CD4-positive, alpha-beta T cell treated with Interleukin-12 subunit alpha and Interleukin-12 subunit beta, for 1 hour (primary cell): ENCODE measurements at regions not wholly inside any gene's neighbourhood (a gene's known extent, or its start where the extent isn't known, plus 50 kb on each side); places are given as distances from the start of the nearest gene placed in this dataset.

Experiments used
- DNase-seq: peaks from one replicate; pipeline ENCODE4 v3.0.0-alpha.2; 2020

DNA sequence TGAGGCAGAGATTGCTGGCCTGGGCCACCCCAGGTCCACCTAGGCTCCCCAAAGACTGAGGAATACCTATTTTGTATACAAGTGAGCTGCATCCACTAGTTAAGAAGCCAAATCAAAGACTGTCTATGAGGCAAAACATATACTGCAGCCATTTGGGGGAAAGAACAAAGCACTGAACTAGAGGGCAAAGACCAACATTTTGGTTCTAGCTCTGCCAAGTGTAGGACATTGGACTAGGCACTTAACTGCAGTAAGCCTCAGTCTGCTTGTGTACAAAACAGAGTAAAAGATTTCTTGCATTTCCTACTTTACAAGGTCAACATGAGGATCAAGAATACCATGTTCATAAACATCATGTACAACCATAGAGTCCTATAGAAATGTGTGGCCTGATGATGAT, 94.8 kb upstream of the CYP1B1 start:
- DNase-seq: no peak

DNA sequence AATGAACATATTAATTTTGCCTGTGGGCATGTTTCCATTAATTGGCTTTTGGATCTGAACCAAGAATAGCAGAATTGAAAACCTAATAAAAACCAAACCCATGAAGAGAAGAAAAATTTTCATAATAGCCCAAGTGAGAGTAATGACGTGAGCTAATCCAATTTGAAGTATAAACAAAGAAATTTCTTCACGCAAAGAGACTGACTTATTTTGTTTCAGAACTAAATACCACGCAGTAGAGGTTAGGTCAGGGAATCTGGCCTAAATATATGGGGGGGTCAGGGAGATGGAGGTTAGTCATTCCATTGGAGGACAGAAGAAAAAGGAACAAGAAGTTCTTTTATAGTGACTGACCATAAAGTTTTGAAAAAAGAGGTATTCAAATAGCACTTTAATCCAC, 94.1 kb upstream of the CYP1B1 start:
- DNase-seq: no peak

DNA sequence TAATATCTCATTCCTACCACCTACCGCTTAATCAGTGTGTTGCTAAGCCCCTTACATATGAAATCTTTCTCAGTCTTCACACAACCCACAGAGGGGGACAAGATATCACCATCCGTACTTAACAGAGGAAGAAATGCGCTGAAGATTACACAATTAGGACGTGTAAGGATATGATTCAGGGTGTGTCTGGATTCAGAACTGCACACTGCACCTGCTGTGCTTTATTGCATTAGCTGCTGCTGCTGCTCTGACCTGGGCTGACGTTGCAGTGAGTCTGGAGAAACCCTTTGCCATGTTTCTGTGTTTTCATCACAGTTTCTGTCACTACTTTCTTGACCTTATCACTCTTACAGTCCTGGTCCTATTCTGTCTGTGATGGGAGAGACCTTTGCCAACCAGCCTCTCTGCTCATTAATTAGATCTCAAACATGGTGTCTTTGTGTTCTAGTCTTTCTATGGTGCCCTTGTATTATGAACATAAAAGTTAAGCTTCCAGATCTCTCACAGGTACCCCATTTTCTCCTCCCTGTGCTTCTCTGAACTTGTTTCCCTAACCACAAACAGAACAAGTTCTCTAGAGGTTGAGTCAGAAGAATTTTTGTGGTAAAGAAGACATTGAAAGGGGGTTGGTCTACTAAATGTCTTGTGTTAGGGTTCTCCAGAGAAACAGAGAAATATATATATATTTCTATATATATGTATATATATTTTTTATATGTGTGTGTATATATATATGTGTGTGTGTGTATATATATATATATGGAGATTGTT, 92.9 kb upstream of the CYP1B1 start:
- DNase-seq: no peak

DNA sequence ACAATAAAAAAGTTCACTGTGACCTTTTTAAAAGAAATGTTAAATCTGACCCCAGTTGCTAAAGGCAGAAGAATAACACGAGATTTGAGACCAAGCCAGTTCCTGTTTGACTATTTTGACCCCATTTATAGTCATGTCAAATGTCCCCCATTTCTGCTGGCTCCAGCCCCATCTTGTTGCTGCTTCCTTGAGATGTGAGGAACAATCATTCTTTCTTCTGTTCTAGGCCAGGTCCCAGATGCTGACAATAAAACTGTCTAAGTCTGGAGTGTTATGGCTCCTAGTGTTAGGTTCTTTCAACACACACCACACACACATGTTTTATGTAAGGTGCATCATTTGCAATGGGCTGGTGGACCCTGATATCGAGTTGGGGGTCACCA, 92.0 kb upstream of the CYP1B1 start:
- DNase-seq: no peak

DNA sequence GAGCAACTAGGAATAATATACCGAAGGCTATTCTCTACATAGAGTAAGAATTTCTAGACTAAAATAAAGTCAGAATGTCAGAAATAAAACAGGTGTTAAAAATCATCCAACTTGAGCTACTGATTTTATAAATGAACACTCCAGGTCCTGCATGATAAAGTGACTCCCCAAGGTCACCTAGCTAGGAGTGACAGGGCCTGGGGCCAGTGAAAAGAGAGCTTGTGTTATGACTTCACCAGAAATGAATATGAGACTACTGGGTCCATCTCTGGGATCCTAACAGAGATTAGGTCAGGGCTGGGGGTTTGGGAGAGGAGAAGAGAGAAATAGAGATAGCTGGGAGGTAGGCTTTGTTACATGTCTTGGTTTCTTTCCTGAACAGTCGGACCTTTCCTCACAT, 89.7 kb upstream of the CYP1B1 start:
- DNase-seq: no peak

DNA sequence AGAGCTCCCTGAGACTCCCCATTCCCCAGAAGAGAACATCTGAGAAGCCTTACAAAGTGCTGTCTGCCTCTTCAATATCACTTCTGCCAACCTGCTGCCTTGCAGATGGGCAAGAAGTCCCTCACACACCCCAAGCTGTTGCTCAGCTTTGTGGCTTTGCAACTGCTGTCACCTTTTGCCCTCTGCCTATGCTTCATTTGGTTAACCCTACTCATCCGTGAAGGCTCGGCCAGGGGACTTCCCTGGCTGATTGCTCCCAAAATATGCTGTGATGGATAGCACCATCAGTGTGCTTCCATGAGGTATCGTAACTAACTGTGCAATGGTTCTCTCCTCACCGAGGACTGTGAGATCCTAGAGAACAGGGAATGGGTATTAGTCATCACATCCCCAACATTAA, 88.9 kb upstream of the CYP1B1 start:
- DNase-seq: no peak

DNA sequence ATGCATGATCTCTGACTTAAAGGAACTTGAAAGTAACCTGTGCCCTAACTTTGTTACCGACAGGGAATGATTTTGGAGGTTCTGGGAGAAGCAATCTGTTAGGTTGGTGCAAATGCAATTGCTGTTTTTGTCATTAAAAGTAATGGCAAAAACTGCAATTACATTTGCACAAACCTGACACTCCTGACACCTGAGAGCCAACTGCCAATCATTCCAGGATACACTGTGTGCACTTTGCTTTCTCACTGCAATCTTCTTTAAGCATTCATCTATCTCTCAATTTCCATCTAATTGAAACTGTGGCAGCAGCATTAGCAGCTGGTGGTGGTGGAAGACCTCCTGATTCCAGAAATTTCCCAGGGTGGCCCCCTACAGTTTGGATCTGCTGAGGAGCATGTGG, 87.6 kb upstream of the CYP1B1 start:
- DNase-seq: no peak

DNA sequence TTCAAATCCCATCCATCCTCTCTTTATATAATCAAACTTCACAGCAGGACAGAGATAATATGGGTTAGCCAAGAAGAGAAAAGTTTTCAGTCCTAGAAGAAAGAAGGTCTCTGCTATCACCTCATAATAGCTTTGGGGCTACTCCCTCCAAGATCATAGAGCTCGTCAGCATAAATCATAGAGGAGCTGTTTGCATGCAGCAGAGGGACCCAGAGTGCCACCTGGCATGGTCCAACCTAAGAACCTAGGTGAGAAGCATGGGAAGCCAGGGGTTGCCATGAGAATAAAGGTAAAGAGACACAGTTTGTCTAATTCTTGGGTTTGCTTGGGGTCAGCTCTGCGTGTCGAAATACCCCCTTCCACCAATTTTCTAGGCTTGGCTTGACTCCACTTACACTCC, 87.1 kb upstream of the CYP1B1 start:
- no peak for DNase-seq

DNA sequence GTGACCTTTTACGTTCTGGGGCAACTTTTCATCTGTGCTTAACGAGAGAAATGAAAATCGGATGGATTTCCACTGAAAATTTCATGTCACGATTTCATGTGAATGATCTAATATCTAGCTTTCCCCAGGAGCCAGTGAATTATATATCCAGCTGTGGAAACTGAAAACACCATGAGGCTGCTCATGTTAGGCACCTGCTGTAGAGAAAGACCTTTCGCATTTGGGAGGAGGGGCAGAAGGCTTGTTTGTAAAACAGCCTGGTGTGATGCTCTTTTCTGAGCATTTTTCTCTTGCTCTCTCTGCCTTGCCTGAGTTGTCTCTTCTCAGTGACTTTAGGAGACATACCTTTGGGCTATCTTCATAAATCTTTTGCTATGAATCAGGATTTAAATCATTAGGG, 84.6 kb upstream of the CYP1B1 start:
- DNase-seq: no peak

DNA sequence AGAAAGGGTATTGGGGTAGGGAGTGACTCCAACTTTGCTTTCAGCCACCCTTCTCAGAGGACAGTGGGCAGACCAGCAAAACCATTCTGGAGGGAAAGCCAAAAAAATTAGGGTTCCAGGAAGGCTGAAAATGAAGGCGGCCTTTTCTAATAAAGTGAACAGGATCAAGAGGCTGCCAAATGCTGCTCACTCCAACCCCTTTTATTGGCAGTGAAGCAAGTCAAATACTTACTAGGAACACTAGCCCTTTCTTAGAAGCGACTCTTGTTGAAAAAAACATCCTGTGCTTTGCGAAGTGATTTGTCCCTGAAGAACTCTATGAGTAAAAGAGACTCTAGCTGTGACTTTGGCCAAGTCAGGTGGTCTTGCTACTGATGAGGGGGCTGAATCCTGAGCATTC, 83.6 kb upstream of the CYP1B1 start:
- no peak for DNase-seq

DNA sequence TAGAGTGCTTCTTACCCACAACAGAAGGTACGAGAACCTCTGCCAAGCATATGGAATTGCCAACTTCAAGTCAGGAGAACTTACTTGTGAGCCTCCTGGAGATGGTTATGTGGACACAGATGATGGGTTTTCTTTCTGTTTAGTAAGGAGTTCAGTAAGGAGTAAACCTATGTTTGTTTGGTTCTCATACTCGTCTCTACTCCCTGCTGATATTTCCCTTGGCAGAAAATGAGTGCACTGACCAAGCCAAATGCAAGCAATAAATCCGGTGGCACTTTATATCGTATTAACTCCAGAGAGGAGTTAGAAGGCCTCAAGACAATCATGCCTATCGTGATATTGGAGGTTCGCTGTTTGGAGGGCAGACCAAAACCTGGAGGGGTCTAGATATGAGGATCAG, 83.2 kb upstream of the CYP1B1 start:
- DNase-seq: no peak

DNA sequence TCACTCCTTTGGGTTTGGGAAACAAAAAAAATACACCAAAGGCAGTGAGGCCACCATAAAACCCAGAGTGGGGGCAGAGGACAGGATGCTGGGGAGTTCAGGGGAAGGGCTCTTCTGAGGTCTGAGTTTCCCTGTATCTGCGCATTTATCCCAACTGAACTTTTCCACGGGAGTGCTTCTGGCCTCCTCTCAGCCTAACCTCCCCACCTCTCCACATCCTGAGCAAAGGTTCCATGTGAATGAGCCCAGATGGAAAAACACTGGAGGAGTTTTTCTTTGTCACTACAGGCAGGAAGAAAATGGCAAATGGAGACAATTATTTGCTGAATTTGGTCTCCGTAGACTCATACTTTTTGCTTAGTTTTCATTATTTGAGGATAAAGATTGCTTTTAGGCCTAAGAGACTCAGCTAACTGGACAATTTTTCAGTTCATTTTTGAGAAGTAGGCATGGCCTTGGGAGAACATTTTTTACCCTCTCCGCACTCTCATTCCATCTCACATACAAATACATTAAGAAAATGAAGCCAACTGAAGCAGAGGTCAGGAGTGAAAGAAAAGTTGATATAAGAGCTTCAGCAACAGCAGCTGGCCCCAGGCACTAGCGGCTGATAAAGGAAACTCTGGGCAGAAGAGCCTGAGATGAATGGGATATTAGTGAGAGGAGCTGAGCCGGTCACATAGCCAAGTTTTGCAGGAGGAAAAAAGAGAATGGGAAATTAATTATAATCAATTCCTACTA, 82.6 kb upstream of the CYP1B1 start:
- DNase-seq: no peak

DNA sequence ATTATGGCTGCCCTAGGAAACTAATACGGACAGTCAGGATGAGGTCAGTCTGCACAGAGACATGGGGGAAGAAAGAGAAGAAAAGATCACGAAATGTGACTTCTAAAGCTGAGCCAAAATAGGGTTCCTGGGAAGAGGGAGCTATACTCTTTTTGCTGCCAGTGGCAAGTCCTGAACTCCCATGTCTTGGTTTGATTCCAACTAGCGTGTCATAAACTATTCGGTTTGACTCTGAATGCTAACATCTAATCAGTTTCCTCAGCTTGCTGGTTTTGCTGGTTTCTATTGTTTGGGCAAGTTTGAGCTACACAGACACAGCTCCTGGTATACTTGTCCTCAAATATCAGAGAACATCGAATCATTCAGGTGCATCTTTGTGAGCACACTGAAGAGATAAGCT, 80.5 kb upstream of the CYP1B1 start:
- no peak for DNase-seq

DNA sequence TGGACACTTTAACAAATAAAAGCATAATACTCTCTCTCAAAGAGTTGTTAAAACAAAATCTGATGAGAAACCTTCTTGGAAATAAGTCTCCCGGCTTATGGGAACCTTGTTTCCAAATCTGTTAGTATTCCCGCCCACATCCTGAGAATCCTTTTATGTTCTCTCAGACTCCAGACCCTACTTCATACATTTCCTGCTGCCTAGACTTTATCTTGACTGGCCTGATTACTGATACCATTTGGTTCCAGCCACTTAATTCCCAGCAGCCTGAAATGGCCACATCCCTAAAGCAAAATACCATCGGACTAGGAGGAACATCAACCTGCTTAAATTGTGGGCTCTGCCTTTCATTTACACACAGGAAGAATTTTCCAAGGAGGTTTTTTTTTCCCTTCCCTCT, 79.1 kb upstream of the CYP1B1 start:
- DNase-seq: no peak

DNA sequence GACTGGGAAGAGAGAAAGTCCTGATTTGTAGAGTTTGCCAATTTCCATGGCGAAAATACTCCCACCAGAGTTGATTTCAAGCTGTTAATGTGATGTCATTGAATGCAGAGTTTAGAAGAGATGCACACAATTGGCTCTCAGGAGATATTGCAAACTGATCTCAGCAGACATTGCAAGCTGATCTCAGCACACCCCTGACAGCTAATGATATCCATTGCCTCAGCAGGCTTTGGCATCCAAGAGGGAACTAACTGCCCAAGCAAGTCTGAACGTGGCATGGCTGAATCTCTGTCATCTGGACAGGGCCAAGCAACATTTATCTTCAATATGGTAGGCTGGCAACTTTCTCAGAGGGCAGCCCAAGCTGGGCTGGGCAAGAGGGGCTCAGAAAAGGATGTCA, 78.4 kb upstream of the CYP1B1 start:
- DNase-seq: no peak

DNA sequence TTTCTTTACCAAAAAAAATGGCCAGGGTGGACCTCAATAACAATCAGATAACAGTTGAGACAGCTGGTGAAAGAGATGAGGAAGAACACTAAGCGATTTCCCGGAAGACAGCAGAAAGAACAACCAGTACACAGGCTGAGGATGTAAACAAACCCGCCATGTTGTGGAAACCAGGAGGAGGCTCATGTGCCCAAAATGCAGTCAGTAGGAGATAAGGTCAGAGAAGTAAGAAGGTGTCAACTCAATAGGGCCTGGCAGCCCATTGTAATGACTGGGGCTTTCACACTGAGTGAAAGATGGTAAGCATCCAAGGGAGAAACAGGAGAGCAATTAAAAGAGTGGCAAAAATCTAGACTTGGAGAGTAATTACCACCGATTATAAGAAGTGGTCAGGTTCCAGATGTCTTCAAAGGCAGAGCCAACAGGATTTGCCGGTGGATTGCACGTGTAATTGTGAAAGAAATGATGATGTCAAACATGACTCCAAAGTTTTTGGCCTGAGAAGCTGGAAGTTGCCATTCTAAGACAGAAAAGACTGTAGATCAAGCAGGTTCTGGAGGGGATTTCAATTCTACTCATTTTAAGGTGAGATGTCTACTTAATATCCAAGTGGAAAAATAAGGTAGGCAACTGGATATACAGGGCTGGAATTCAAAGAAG, 77.7 kb upstream of the CYP1B1 start:
- no peak for DNase-seq

DNA sequence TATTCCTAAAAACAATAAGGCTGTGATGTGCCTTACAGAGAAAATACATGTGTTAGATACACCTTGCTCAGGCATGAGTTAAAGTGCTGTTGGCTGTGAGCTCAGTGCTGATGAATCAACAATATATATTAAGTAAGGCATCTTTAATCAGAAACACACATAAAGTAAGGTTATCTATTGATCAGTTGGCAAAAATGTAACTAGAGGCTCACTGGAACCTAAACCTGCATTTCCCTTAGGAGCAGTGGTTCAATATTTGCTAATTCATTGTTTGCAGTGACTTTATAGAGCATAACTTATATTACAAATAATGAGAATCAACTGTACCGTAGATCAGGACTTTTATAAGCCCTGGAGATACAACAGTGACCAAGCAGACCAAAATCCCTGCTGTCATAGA, 77.0 kb upstream of the CYP1B1 start:
- DNase-seq: no peak

DNA sequence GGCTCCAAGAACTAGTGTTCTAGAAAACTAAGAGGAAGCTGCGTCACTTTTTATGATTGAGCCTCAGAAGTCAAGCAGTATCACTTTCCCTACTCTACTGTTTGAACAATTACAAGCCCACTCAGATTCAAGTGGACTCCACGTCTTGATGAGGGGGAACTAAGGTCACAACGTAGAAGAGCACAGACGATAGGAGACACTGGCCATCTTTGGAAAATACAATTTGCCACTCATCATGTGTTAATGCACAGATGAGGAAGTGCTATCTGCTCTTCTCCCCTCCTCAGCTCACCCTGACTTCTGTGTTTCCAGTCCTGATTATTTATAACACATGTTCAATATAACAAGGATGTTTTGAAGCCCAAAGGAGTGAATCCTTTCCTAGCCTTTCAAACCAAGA, 76.1 kb upstream of the CYP1B1 start:
- no peak for DNase-seq

DNA sequence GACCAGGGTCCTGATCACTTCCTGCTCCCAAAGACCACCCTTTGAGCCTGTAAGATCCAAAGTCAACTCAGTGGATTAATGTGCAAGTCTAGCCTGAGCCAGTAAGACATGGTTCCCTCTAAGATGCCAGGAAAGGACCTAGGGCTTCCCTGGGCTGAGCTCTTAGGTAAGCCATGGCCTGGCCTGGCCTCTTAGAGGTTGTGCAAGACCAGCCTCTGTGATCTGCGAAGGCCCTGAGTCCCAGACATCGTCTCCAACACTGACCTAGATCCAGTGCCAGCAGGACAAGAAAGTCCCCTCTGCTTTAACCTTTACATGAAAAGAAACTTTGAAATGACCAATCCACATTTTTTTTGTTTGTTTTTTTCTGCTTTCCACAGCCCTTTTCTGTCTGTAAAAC, 73.6 kb upstream of the CYP1B1 start:
- no peak for DNase-seq

DNA sequence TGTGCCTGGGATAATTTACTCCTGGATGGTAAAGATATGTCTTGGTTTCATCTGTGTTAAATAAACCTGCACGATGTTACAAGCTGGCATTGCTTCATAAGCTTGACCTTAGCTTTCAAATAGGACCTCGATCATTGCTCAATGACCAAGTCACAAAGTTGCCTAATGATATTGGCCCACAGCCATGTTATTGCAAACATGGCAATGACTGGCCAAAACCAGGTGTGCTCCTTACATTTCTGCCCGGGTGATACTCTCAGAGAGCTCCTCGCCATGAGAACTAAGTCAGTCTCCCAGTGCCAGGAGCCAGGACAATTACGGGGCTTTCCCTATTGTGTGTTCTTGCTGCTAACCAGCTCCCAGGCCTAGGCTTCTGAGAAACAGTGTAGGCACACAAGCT, 72.5 kb upstream of the CYP1B1 start:
- no peak for DNase-seq

DNA sequence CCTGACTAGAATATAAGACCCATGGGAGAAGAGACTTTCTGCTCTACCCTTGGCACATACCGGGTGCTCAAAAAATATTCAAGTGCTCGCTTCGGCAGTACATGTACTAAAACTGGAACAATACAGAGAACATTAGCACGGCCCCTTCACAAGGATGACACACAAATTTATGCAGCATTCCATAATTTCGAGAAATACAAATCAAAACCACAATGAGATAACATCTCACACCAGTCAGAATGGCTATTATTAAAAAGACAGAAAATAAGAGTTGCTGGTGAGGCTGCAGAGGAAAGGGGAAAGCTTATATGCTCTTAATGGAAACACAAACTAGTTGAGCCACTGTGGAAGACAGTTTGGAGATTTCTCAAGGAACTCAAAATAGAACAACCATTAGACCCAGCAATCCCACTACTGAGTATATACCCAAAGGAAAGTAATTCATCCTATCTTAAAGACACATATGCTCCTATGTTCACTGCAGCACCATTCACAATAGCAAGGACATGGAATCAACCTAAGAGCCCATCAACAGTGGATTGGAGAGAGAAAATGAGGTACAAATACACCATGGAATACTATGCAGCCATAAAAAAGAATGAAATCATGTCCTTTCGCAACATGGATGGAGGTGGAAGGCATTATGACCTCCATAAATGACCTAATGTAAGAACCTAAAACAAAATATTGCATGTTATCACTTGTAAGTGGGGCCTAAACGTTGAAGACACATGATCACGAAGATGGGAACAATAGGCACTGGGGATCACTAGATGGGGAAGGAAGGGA, 71.6 kb upstream of the CYP1B1 start:
- no peak for DNase-seq

DNA sequence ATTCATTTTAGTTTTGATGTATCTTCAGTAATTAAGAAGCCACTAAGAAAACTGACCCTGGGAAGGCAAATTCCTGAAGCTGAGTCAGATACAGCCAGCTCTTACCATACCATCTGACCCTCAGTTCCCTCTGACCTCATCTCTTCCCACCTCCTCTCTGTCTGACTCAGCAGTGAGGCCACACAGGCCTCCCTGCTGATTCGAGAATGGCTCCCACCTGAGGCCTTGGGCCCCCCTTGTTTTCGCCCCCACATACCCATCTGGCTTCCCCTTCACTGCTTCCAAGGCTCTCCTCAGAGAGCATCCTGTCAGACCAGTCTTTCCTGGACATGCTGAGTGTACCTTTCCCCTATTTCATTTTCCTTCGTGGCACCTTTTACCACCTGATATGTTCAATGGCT, 71.0 kb upstream of the CYP1B1 start:
- no peak for DNase-seq

DNA sequence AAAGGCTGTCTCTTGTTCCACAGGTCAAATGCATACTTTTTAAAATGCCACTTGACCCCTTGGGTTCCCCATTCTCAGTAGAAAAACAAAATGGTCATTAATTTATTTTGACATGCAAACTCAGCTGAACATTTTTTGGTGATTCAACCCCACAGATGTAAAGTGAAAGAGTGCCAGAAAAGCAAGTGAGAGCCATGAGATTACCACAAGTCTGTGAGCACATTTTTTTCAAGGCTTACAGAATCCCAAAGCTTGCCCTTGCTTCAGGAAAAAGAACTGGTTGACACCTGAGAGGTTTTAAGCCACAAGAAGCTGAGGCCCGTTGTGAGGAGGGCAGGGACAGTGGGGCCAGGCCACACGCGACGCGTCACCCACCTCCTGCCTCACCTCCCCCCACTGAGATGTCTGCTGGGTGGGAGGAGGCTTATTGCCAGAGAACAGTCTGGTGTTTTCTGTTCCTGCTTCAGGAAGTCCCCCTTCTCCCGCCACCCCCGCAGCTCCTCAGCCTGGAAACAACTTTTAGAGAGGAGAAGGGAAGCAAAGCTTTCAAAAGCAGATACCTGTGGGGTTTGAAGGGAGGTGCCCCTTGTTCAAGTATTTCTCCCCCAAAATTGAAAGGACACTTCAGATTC, 70.4 kb upstream of the CYP1B1 start:
- DNase-seq: no peak
